ENCODE measurements at regions not wholly inside any gene's neighbourhood (a gene's known extent, or its start where the extent isn't known, plus 50 kb on each side); places are given as distances from the start of the nearest gene placed in this dataset.

DNA sequence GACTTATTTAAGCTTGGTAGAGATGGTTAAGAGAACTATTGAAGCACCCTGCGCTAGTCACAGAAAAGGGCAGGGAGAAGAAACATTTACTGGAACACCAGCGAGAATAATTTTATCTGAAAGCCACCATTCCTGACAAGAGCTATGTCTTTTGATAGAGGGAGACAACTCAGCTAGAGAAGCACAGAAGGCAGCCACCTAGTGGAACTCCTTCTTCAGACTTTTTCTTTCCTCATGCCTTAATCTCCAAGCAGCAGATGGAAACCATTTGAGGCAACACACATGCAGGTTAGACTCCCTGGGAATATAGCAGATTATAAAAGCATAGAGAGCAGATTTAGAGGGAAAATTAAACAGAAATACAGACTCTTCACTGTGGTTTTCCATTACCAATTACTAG is 813.4 kb downstream of the SLITRK6 start:
- DNase-seq (ENCODE audit: low read depth in 2 of 2, low spot score in 1 of 2): no peak

DNA sequence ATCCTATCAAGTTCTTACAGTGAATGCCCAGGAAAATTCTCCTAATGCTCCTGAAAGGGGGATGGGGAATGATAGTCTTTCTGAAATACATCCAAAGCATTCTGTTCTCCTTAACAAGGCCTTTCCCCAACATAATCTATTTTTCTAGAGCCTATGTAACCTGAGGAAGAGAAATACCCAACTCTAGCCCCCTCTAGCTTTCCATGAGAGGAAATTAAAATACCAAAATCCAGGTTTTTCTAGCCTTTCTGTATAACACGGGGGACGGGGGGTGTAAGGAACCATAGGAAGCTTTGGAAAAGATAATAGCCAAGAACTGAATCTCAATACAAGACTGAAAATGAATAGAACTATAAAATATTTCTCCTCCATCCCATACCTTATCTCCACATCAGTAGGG is 815.9 kb downstream of the SLITRK6 start:
- no peak for DNase-seq (ENCODE audit: low read depth in 2 of 2, low spot score in 1 of 2)

DNA sequence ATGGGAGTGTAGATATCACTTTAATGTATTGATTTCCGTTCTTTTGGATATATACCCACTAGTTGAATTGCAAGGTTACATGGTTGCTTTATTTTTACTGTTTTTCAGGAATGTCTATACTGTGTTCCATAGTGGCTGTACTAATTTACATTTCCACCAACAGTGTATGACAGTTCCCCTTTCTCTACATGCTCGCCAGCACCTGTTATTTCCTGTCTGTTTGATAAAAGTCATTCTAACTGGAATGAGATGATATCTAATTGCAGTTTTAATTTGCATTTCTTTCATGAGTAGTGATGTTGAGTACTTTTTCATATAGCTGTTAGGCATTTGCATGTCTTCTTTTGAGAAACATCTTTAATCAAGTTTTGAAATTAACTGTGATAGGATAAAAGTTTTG is 818.6 kb downstream of the SLITRK6 start:
- DNase-seq (ENCODE audit: low read depth in 2 of 2, low spot score in 1 of 2): no peak

DNA sequence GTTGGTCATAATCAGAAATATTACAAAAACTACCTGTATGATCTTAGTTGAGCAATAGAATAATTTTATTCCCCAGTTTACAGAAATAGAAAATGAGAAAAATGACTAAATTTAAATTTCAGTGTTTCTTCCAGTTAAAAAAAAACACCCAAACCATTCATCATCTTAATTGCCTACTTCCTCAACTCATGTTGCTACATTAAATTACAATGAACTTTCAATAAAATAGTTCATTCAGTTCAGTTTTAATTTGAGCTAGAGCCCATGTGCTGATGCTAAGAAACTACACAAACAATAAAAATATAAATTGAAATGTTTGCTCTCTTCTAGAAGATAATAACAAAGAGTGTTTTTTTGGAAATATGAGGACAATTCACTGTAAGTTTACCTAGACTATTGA is 820.4 kb downstream of the SLITRK6 start:
- no peak for DNase-seq (ENCODE audit: low read depth in 2 of 2, low spot score in 1 of 2)

DNA sequence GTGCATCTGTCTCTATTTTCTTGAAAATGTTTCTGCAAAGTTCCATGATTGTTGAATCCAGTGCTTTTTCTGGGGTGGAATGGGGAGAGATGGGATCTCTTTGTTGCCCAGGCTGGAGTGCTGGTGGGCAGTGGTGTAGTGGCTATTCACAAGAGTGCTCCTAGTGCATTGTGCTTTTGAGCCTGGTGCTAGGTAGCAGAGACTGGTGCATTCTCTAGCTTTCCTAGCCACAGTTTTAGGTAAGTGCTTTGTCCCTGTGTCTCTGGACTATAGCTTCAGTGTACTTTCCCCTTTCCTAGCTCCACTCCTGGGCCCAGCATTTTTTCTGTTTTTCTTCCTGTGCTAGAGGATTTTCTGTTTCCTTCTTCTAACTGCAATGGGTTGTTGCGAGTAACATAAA is 825.6 kb downstream of the SLITRK6 start:
- DNase-seq (ENCODE audit: low read depth in 2 of 2, low spot score in 1 of 2): no peak

DNA sequence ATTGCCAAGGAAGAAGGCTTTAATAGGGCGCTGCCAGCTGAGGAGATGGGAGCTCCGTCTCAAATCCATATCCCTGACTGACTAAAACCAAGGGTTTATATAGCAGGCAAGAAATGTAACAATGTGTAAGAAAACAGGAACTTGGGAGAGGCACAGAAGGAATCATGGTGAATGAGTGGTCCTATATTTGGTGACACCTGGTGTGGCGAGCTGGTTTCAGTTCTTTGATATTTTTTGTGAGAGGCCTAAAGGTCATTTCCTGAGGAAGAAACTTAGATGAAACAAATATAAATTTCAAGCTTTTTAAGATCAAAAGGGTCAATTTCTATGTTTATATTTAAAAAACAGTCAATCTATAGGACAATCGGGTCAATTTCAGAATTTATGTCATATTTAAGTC is 826.3 kb downstream of the SLITRK6 start:
- DNase-seq (ENCODE audit: low read depth in 2 of 2, low spot score in 1 of 2): no peak

DNA sequence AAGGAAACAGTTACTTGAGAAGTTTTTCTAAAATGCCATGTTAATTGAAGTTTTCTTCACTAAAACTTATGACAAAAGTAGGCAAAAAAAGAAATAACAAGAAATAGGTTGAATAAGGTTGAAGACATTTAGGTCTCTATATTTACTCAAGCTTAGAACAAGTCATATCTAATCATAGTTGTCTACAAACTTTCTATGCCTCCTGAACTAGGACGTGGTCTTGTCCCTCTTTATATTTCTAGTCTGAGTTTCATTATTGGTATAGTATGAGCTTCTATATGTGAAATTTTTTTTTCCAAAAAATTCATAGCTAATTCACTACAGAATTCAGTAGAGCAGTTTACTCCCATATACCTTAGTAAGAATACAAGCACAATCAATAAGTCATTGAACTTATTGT is 836.4 kb downstream of the SLITRK6 start:
- DNase-seq (ENCODE audit: low read depth in 2 of 2, low spot score in 1 of 2): no peak

DNA sequence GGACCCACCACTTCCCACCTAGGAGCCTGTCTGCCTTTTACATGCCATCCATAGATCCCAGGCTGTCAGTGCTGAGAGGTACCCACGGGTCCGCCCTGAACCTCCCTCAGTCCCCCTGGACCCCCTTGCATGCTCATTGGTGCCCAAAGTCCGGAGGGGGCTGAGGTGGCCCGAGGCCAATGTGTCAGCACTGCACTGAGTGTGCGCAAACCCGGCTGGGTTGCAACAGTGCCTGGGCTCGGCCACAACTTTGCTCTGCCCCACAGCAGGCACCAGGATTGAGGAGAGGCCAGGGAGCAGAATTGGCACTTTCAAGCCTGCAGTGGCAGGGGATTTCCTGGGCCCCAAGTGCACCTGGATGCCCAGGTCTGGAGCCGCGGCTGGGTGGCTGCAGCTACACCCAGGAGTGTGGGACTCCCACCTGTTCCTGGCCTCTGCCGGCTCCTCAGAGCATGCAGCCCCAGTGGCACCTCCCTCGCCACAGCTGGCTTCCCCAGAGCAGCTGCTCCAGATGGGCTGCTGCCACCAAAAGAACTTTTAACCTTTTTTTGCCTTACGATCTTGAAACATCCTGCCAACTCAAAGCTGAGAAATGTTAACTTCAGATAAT is 837.0 kb downstream of the SLITRK6 start:
- no peak for DNase-seq (ENCODE audit: low read depth in 2 of 2, low spot score in 1 of 2)

DNA sequence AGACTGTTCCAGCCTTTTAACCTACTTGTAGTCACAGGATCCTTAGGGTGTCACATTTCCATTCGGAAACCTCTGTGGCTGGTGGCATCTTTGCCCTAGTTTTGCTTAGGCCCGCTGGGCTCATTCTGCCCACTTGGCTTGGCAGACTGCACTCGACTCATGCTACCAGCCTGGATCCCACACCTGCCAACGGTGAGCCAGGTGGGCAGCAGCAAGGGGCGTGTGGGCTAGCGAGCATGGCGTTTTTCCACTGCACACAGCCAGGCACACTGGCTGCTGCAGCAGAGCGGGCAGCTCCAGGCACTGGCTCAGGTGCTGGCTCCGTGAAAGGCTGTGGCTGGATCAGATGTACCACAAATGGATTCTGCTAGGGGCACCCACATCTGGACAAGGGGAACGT is 838.2 kb downstream of the SLITRK6 start:
- DNase-seq (ENCODE audit: low read depth in 2 of 2, low spot score in 1 of 2): no peak

DNA sequence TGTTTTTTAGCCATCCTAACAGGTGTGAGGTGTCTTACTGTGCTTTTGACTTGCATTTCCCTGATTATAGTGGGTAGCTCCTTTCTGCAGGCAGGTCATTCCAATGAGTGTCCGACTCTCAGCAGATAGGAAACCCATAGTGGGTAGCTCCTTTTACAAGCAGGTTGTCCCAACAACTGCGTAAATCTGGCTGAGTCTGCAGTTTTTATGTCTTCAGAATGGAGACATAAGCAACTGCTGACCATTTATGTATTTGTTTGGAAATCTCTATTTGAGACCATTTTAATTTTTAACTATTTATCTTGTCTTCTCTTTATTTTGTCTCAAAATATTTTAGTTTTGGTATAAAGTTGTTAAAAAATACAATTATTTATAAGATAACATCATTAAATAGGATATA is 839.4 kb downstream of the SLITRK6 start:
- DNase-seq (ENCODE audit: low read depth in 2 of 2, low spot score in 1 of 2): no peak

DNA sequence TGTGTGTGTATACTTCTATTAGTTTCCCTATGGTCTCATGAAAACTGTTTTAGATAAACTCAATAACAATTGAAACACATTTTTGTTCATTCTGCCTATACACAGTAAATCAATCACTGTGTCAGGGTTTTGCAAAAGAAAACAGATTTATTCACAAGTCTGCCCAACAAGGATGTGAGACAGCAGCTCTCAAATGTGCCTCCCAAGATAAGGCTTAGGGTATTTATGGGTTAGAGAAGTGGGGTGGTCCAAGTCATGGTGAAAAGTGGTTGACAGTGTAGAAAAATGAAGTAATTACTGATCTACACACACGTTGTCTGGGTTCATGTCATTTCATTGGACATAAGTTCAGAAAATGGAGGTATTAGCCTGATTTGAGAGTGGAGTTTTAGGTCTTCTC is 844.6 kb downstream of the SLITRK6 start:
- DNase-seq (ENCODE audit: low read depth in 2 of 2, low spot score in 1 of 2): no peak

DNA sequence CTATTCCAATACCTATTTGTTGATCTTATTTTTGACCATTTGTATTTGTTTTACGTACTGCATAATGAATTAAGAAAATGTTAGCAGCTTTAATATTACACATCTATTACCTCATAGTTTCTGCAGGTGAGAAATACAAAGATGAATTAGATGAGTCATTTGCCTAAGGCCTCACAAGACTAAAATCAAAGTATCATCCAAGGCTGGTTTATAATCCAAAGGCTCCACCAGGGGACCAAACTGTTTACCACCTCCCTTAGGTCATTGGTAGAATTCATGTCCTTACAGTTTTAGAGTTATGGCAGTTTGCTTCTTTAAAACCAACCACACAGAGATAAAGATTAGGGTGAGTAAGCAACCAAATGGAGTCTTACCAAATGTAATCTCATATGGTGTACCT is 848.1 kb downstream of the SLITRK6 start:
- no peak for DNase-seq (ENCODE audit: low read depth in 2 of 2, low spot score in 1 of 2)

DNA sequence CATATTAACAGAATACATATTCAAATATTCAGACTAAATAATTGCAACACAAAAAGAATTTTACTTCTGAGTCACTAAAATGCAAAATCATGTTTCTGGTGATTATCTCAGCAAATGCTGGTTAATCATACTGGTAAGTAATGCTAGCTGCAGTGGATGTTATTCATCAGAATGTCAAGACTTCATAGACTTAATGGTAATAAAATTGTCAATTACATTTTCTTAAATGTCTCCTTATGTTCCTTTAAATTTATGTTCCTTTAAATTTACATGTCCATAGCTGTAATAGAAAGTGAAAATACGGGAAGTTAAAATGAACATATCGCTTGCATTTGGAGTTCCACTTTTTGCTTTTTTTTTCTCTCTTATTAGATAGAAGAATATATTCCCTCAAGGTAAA is 853.0 kb downstream of the SLITRK6 start:
- DNase-seq (ENCODE audit: low read depth in 2 of 2, low spot score in 1 of 2): no peak

DNA sequence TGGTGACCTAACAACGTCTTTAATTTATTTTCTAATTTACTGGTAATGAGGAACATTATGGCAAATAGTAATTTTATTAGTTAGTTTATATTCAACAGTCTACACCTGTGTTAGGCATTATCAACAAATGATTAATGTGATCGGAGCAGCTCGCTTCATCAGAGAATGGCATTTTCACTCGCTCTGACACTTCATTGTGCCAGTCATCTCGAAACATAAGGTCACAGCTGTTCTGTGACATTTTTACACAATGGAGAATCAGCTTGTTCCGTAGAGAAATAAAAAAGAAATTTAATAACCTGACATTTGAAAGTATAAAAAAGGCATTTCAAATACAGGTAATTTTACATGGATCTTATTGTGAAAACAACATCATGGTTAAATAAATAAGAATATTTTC is 858.4 kb downstream of the SLITRK6 start:
- DNase-seq (ENCODE audit: low read depth in 2 of 2, low spot score in 1 of 2): no peak

DNA sequence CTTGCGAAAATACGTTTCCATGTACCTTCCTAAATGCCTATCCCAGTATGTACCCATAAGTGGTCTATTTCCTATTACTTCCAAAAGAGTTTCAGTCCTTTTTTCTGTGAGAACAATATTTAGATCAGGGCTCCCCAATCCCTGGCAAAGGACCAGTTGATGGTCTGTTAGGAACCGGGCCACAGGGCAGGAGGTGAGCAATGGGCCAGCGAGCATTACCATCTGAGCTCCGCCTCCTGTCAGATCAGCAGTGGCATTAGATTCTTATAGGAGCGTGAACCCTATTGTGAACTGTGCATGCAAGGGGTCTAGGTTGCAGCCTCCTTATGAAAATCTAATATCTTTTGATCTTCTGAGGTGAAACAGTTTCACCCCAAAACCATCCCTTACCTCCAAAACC is 859.1 kb downstream of the SLITRK6 start:
- DNase-seq (ENCODE audit: low read depth in 2 of 2, low spot score in 1 of 2): no peak

DNA sequence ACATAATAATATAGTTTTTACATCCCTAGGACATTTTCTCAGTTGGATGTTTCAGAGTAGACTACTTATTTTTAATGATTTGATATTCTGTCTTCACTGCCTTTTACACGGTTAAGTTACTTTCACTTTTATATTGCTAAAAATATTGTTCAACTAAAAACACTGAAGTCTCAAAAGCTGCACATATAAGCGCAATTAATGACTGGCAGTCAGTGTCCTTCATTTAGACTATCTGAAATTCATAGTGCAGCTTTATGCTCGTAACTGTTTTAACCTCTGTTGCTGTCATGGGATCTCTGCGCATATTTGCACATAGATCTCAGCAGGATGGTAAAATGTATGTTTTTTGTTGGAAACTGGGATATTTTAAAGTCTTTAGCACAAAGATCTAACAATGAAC is 864.3 kb downstream of the SLITRK6 start:
- DNase-seq (ENCODE audit: low read depth in 2 of 2, low spot score in 1 of 2): no peak

DNA sequence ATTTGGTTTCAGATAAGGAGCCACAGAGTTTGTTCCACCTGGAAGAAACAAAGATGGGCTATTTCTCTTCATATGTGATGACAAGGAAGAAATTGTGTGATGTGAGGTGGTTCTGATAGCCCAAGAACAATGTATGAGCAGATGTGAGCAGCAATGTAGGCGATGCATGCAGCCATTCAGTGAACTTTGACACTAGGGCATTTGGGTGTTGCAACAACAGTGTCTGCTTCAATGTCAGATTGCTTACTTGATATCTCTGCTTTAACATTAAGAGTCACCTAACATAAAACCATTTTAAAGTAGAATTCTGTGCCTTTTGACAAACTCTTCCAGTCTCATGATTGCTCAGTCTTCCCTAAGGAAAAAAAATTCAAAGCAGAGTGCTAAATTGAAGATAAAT is 865.4 kb downstream of the SLITRK6 start:
- DNase-seq (ENCODE audit: low read depth in 2 of 2, low spot score in 1 of 2): no peak

DNA sequence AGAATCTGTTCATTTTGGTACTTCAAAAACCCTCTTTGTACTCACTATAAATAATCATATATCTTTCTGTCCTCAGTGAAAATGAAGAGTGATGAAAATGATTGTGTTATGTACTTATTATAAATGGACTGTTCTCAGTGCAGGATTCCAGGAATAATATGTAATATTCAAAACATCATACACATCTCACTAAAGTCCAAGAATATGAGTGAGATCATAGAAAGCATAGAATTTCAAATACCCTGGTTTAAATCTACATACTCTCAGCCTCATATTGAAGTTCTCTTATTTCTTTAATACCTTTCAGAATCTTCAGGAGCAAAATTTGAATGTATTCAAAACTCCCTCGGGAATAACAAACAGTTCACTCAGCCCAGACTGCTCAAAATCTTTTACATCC is 868.0 kb downstream of the SLITRK6 start:
- no peak for DNase-seq (ENCODE audit: low read depth in 2 of 2, low spot score in 1 of 2)

DNA sequence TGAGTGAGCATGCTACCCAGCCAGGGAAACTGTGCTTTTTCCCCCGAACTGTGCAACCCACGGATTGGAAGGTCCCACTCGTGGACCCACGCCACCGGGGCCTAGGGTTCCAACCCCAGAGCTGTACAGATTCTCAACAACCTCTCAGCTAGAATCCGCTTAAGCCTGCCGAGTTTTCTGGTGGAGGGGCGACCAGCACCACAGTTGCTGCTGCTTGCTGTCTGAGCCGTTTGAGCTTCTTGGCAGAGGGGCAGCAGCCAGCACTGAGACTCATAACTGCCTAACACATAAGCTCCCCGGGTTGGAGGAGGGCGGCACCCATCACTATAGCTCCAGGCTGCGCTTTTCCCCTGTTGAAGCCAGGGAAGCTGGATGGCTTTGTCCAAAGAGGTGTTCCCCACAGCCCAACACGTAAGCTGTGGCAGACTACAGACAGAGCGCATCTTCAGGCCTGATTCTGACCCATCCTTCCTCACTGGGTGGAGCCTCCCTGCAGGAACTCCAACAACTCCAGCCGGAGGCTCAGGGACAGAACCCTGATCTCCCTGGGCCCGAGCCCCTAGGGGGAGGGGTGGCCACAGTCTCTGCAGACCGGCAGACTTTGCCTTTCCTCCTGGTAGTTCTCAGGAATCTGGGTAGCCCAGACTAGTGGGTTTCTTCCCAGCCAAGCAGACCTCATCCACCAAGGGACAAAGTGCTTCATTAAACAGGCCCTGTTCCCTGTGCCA is 871.6 kb downstream of the SLITRK6 start:
- no peak for DNase-seq (ENCODE audit: low read depth in 2 of 2, low spot score in 1 of 2)

DNA sequence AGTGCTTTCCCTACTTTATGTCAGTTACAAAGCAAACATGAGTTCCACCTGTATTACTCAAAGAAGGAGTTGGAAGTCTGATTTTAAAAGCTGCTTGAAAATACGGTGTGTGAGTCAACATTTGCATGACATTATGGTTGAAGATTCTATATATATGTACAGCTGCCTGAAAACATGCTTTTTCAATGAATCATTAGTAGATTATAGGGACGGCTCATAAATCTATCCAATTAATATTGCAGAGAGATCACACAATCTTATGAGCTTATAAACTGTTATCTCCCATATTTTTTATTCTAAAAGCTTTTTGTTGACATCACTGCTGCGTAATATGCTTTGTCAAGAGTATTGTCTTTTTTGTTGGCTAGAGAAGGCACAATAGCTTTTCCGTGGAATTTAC is 873.8 kb downstream of the SLITRK6 start:
- no peak for DNase-seq (ENCODE audit: low read depth in 2 of 2, low spot score in 1 of 2)

DNA sequence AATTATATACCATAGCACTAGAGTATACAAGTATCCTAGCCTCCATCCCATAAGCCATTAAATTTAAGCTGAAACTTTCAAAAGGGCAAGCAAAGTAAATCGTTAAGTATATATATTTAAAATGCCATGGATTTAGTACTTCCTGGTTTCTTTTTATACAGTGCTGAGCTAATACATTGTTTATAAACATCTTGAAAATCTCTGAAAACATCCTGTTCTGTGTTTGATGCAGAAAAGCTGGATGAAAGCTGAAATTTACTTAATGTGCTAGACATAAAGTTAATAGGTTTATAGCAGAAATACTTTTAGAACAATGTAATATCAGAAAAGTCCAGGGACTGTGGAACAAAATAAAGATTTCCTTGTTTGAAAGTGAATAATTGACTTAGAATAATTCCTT is 875.4 kb downstream of the SLITRK6 start:
- no peak for DNase-seq (ENCODE audit: low read depth in 2 of 2, low spot score in 1 of 2)

DNA sequence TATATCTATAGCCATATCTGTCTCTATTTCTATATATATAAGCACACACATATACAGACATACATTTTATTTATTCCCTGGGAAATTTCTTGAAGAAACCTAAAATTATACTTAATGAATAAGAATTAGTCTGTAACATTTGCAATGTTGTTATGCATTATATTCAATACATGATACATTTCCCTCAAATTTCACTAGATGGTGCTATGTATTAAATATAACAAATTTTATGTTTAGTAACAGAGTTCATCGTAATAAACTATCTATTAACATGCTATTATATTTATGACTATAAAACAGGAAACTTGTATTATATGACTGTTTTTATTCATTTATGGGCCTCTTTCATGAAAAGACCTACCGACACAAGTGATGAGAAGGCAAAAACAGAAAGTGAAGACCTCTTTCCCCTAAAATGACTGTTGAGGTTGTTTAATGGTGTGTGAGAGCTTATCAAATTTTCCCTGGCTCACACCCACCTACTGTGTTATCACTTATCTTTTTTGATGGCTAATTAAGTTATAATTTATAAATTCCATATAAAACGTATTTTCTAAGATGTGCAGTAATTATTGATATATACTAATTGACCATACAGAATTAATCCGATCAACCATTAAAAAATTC is 881.9 kb downstream of the SLITRK6 start:
- DNase-seq (ENCODE audit: low read depth in 2 of 2, low spot score in 1 of 2): no peak

DNA sequence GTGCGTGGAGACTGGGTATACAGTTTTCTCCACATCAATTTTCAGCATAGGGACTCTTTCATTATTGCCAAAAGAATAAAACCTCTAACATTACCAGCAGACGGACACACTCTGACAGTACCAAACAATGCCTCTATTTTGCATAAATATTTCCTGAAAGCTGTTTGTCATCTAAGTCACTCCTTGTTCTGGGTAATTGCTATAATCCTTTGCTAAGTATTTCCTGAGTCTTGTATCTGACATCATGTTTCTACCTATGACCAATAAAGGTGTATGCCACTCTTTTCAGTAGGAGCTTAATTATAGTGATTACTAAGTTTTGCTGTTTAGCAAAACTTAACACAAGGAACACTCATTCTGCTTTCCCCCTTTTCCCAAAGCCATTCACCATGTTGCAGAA is 886.5 kb downstream of the SLITRK6 start:
- no peak for DNase-seq (ENCODE audit: low read depth in 2 of 2, low spot score in 1 of 2)

All from stimulated activated CD8-positive, alpha-beta memory T cell treated with anti-CD3 and anti-CD28 coated beads, Interleukin-4, amount 100 ng/mL, for 4 hours (primary cell).